LNCaP clone FGC (cell line): ENCODE measurements at regions not wholly inside any gene's neighbourhood (a gene's known extent, or its start where the extent isn't known, plus 50 kb on each side); places are given as distances from the start of the nearest gene placed in this dataset.

Source experiments
- DNase-seq: peaks from one replicate; pipeline ENCODE4 v3.0.0-alpha.2; 2011; ENCODE audit warnings: low read depth
- H3K4me3 ChIP-seq: 2 replicates; pipeline ENCODE4 v1.5.1; 2011; ENCODE audit warnings: mild to moderate bottlenecking, low read depth, low read length, control low read depth
- TF ChIP-seq, protein P1 (sequence below): IDR thresholded peaks from 2 replicates; pipeline ENCODE4 v1.5.1; 2012; ENCODE audit warnings: mild to moderate bottlenecking; ENCODE audit not compliant: control insufficient read depth, insufficient read depth; ENCODE audit errors: extremely low read depth

GRCh38 chr3:107986505-107986904, 104.3 kb downstream of the CD47 start:
- TF ChIP-seq, protein P1, sequence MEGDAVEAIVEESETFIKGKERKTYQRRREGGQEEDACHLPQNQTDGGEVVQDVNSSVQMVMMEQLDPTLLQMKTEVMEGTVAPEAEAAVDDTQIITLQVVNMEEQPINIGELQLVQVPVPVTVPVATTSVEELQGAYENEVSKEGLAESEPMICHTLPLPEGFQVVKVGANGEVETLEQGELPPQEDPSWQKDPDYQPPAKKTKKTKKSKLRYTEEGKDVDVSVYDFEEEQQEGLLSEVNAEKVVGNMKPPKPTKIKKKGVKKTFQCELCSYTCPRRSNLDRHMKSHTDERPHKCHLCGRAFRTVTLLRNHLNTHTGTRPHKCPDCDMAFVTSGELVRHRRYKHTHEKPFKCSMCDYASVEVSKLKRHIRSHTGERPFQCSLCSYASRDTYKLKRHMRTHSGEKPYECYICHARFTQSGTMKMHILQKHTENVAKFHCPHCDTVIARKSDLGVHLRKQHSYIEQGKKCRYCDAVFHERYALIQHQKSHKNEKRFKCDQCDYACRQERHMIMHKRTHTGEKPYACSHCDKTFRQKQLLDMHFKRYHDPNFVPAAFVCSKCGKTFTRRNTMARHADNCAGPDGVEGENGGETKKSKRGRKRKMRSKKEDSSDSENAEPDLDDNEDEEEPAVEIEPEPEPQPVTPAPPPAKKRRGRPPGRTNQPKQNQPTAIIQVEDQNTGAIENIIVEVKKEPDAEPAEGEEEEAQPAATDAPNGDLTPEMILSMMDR = no peak
- DNase-seq = no peak
- H3K4me3 ChIP-seq = no peak overlapping the region

- no peak overlapping the region for H3K4me3 ChIP-seq
- TF ChIP-seq, protein P1 = no peak
- no peak for DNase-seq
These were observed 105.3 kb downstream of the CD47 start for GRCh38 chr3:107985496-107985895.

DNA sequence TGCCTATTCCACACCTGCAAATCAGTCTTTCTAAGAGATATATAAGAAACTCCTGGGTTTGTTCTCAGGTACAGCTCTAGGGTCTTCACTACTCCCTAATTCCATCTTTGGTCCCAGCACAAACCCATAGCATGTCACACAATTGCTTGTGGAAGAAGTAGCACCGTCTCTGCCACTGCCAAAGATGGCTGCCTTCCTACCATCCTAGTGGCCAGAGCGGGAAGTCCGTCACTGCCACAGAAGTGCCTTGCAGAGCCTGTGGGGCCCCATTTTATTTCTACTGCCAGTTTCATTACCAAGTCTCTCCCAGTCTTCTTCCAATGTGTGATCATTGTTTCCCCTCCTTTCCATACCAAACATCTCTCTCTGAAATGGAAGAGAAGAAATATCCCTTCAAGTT, 107.6 kb downstream of the CD47 start:
- TF ChIP-seq, protein P1 = no peak
- no peak for DNase-seq
- no peak overlapping the region for H3K4me3 ChIP-seq

DNA sequence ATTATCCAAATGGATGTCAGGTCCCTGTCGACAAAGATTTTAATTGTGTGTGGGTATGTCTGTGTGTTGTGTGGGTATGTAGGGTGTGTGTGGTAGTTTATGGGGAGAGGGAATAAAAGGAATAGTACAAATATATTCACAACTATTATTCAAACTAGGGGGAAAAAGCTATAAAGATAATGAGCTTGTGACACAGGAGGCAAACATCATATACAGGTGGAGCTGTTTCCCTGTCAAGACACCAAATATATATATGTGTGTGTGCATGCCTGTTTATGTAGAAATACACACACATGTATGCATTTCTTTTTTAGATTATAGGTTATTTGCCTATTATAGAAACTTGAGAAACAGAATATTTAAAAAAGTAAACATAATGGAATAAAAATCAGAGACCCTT, 108.7 kb downstream of the CD47 start:
- no peak overlapping the region for H3K4me3 ChIP-seq
- DNase-seq = no peak
- TF ChIP-seq, protein P1 = no peak

DNA sequence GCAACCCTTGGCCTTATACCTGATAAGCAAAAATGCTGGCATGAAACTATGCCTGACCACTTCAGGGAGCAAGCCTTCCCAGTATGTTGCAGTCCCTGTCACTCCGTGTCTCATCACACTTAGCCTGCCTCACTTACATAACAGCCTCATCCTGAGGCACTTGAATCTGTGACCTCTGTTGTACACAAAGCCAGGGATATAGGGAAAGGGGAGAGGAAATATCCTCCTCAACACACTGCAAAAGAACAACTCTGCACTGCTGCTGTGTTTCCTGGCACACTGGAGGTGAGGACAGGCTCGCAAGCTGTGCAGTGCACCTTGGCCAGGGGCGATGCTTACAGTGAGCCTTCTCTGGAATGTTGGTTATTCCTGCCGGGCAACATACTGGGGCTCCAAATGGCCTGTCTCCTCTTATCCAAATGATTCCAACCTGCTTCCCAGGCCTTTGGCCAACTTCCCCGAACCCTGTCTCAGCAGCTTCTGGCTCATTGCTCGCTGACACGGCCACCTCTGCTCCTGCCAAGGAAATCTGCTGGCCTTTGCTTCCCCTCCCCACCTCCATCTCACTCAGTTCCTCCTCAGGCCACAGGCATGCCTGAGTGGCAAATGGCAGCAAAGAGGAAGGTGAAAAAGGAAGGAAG, 109.2 kb downstream of the CD47 start:
- DNase-seq = peak; percentile 40
- H3K4me3 ChIP-seq = no peak overlapping the region
- TF ChIP-seq, protein P1 = no peak

DNA sequence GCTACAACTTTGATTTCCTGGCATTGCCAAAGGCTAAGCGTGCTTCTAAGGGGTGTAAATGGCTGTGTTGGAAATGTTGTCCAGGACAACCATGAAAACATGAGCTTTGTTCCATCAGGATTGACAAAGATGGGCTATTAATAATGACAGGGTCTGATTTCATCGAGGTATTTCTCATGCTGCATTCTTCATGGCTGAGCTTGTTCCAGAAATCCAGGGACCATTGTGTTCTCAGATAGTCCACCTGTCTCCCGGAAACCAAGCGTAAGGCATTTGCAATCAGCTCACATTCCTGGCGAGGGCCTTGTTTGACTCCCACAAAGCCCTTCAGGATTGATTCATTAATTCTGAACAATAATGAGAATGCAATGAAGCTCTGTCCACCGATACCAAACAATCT, 111.3 kb downstream of the CD47 start:
- no peak for DNase-seq
- TF ChIP-seq, protein P1 = no peak
- H3K4me3 ChIP-seq = no peak overlapping the region
